H1 (cell line): ENCODE measurements at regions not wholly inside any gene's neighbourhood (a gene's known extent, or its start where the extent isn't known, plus 50 kb on each side); places are given as distances from the start of the nearest gene placed in this dataset.

Experiments used
- ASH2L ChIP-seq: fragments of 200-600, 300-600 bp; sonication (generic); IDR thresholded peaks from one replicate; pipeline ENCODE4 v1.7.1; 2017; ENCODE audit warnings: low read length
- BRCA1 ChIP-seq: IDR thresholded peaks from 2 replicates; pipeline ENCODE4 v1.6.1; 2012; ENCODE audit warnings: low read depth, low read length, improper control_type of control experiment
- CHD7 ChIP-seq: fragments of 300-600 bp; sonication (generic); IDR thresholded peaks from 2 replicates; pipeline ENCODE4 v1.7.1; 2012; ENCODE audit warnings: low read length, moderate library complexity, mild to moderate bottlenecking, inconsistent platforms; ENCODE audit not compliant: insufficient replicate concordance
- E2F6 ChIP-seq: IDR thresholded peaks from 2 replicates; pipeline ENCODE4 v1.6.1; 2012; ENCODE audit warnings: inconsistent platforms
- EGR1 ChIP-seq: IDR thresholded peaks from 2 replicates; pipeline ENCODE4 v1.6.1; 2011; ENCODE audit warnings: low read depth, low read length, borderline replicate concordance
- EZH2 ChIP-seq: fragments of 200-600 bp; sonication (generic); IDR thresholded peaks from 2 replicates; pipeline ENCODE4 v1.7.1; 2012; ENCODE audit warnings: low read depth, mild to moderate bottlenecking, moderate library complexity, low read length, inconsistent platforms; ENCODE audit not compliant: severe bottlenecking
- HDAC2 ChIP-seq, 2 experiments: fragments of 300-600 bp in 1 of 2; sonication (generic) in 1 of 2; IDR thresholded peaks; 2 replicates each; pipeline ENCODE4 v1.6.1; 2011 to 2012; ENCODE audit warnings: low read depth in 2 of 2, low read length in 2 of 2, mild to moderate bottlenecking in 2 of 2, moderate library complexity in 2 of 2, borderline replicate concordance in 1 of 2, inconsistent platforms in 1 of 2
- POLR2AphosphoS5 ChIP-seq: IDR thresholded peaks from 2 replicates; pipeline ENCODE4 v1.6.1; 2011; ENCODE audit warnings: low read depth, low read length
- RFX5 ChIP-seq: IDR thresholded peaks from 2 replicates; pipeline ENCODE4 v1.6.1; 2011; ENCODE audit warnings: low read depth, low read length, improper control_type of control experiment, borderline replicate concordance
- SRF ChIP-seq: IDR thresholded peaks from 2 replicates; pipeline ENCODE4 v1.6.1; 2011; ENCODE audit warnings: mild to moderate bottlenecking, low read depth, low read length, moderate library complexity
- TEAD4 ChIP-seq: IDR thresholded peaks from 2 replicates; pipeline ENCODE4 v1.6.1; 2012; ENCODE audit warnings: low read depth, low read length, inconsistent platforms, mixed read lengths

- TF ChIP-seq CHD7 (no peak), EZH2 (no peak), HDAC2 (IDR thresholded peaks at IDR 0.05; ENCODE audit: borderline replicate concordance in 1 of 2, low read depth in 2 of 2, low read length in 2 of 2) (no peak), BRCA1 (no peak), SRF (no peak), ASH2L (no peak), E2F6 (no peak), TEAD4 (no peak), RFX5 (no peak), EGR1 (no peak), POLR2AphosphoS5 (no peak)
These were observed 525.5 kb upstream of the PTGER4 start (continued) for GRCh38 chr5:40154194-40154593.
